Choroid plexus epithelial cell (primary cell): ENCODE measurements at regions not wholly inside any gene's neighbourhood (a gene's known extent, or its start where the extent isn't known, plus 50 kb on each side); places are given as distances from the start of the nearest gene placed in this dataset.

ENCODE experiments used
- DNase-seq: peaks from one replicate; pipeline ENCODE4 v3.0.0-alpha.2; 2010; ENCODE audit warnings: low read depth
- H3K4me3 ChIP-seq: 2 replicates; pipeline ENCODE4 v1.5.1; 2011; ENCODE audit warnings: low read depth, mild to moderate bottlenecking, control low read depth, low read length, moderate library complexity
- CTCF ChIP-seq: conservative IDR thresholded peaks from 2 replicates; pipeline ENCODE4 v1.5.1; 2011; ENCODE audit warnings: low read depth, mild to moderate bottlenecking, control low read depth, inconsistent platforms, low read length, moderate library complexity

GRCh38 chr6:117110737-117111136 lies 154.6 kb upstream of the VGLL2 start:
- no peak overlapping the region for H3K4me3 ChIP-seq
- DNase-seq = no peak
- TF ChIP-seq CTCF = no peak

GRCh38 chr6:117117652-117118051 lies 147.7 kb upstream of the VGLL2 start:
- no peak for TF ChIP-seq CTCF
- DNase-seq = no peak
- no peak overlapping the region for H3K4me3 ChIP-seq

DNA sequence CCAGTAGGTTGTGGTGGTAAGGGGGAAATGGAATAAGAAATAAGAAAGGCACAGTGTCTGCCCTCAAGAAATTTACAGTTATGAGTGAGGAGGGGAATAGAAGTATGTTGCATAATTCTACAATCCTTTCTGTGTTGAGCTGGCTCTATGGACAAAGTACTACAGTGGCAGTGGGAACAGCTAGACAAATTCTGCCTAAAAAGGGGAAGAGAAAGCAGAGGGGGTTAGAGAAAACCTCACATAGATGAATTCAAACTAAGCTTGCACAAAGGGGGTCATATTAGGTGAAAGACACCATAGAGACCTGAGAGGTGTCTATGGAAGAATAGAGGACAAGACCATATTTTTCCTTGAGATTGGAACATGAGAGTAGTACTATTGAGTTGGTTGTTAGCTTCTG lies 146.9 kb upstream of the VGLL2 start:
- no peak for DNase-seq
- H3K4me3 ChIP-seq = no peak overlapping the region
- TF ChIP-seq CTCF = no peak

DNA sequence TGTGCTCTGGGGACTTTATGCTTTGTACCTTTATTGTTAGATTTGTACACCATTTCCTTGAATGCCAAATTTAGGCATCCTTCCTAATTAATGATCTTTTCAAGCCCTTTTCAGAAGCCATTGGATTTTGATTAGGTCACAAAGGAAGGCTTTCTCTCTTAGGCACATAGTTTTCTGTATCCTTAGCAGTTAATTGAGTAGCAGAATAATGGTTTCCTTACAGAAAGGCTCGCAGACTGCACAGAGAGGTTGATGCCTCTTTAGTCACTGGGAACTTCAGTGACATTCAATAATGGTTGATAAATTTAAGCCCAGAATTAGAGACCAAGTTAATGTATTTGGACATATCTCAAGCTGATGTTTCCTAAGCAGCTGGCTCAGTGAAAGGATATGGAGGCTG lies 139.1 kb upstream of the VGLL2 start:
- DNase-seq = no peak
- no peak for TF ChIP-seq CTCF
- H3K4me3 ChIP-seq = no peak overlapping the region

DNA sequence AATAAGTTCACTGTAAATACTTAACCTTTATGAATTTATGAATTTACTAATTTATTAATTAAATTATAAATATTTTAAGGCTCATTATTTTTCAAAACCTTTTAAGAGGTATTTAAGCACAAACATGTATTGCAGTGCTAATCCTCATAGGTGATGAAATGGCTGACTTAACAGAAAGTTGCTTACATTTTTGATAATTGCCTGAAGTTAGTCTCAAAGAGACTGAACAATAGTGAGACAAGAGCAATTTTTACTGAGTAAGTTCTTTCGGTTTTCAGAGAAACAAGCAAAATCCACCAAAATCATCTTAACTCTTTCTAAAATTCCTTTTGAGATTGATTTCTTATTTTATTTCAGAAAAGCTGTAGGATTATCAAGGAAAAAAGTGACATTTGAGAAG lies 137.3 kb upstream of the VGLL2 start:
- no peak for TF ChIP-seq CTCF
- DNase-seq = no peak

DNA sequence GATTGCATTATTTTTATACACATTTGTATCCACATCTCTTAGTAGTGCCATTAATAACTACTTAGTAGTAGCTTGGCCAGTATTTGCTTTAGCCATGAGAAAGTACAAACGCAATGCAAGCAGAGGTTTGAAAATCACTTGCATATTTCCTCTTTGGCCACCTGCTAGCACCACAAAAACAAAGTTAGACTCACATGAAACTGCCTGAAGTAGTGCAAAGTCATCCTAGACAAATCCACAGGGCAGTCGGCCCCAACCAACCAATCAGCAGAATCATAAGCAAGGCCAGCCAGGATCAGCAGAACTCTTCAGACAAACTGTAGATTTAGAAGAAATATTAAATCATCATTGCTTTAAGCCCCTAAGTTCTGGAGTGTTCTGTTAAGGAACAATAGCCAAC lies 135.2 kb upstream of the VGLL2 start:
- no peak for DNase-seq
- H3K4me3 ChIP-seq = no peak overlapping the region
- TF ChIP-seq CTCF = no peak

More for the DNA sequence above, 137.3 kb upstream of the VGLL2 start:
- H3K4me3 ChIP-seq = no peak overlapping the region

DNA sequence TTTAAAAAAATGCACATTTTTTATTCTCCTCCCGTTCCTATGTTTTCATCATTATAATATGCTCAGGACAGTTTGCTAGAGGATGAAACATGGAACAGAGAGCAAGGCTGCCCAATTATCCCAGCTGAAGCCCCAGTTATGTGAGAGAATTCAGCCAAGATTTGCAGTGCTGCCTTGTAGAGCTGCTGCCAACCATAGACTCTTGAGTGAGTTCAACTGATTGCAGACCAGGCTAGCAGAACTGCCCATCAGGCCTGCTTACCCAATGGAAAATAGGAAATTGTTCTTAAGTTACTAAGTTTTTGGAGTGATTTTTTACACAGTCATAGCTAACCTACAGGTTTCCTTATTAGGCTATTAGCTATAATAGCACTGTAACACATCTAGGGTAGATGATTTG lies 128.7 kb upstream of the VGLL2 start:
- no peak overlapping the region for H3K4me3 ChIP-seq
- no peak for DNase-seq
- TF ChIP-seq CTCF = no peak
